ENCODE measurements at regions not wholly inside any gene's neighbourhood (a gene's known extent, or its start where the extent isn't known, plus 50 kb on each side); places are given as distances from the start of the nearest gene placed in this dataset.

DNA sequence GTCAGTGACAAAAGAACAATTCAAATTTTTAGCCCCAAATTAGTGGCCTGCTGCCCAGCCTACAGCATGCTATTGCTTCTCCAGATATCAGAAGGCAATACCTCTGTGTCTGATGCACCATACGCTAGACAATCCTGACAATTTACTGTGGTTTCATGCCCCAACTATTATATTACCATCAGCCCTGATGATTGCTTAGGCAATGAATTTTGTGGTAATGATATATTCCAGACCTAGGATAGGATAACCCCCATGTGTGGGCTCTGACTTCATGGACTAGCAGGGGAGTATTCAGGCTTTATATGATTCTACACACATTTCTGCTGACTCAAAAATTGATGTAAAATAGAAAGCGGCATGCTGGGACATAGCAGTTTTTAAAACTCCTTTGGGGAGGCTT is 168.7 kb upstream of the FST start:
- Histone ChIP-seq H3K9me3 (ENCODE audit: low read depth, low read length) (no peaks in the 10 kb centered on the region), H3K36me3 (ENCODE audit: insufficient read depth, low read length) (no peaks in the 10 kb centered on the region), H3K27me3 (ENCODE audit: insufficient read depth, low read length) (no peaks in the 10 kb centered on the region), H4K20me1 (ENCODE audit: insufficient read depth, low read length) (no peaks in the 10 kb centered on the region), H2AFZ (ENCODE audit: low read length) (no peak overlapping the region), H3K4me3 (ENCODE audit: insufficient read depth, low read length) (no peak overlapping the region), H3K79me2 (ENCODE audit: insufficient read depth, low read length) (no peaks in the 10 kb centered on the region), H3K4me1 (ENCODE audit: insufficient read depth, low read length) (no peaks in the 10 kb centered on the region), H3K4me2 (ENCODE audit: insufficient read depth, low read length) (no peak overlapping the region), H3K27ac (ENCODE audit: low read depth, low read length) (no peak overlapping the region)
- no peak for DNase-seq (ENCODE audit: insufficient read length, low spot score, missing footprints)
- TF ChIP-seq, protein P1, sequence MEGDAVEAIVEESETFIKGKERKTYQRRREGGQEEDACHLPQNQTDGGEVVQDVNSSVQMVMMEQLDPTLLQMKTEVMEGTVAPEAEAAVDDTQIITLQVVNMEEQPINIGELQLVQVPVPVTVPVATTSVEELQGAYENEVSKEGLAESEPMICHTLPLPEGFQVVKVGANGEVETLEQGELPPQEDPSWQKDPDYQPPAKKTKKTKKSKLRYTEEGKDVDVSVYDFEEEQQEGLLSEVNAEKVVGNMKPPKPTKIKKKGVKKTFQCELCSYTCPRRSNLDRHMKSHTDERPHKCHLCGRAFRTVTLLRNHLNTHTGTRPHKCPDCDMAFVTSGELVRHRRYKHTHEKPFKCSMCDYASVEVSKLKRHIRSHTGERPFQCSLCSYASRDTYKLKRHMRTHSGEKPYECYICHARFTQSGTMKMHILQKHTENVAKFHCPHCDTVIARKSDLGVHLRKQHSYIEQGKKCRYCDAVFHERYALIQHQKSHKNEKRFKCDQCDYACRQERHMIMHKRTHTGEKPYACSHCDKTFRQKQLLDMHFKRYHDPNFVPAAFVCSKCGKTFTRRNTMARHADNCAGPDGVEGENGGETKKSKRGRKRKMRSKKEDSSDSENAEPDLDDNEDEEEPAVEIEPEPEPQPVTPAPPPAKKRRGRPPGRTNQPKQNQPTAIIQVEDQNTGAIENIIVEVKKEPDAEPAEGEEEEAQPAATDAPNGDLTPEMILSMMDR (IDR thresholded peaks at IDR 0.05; ENCODE audit: extremely low read depth, low read depth, low read length) = no peak

DNA sequence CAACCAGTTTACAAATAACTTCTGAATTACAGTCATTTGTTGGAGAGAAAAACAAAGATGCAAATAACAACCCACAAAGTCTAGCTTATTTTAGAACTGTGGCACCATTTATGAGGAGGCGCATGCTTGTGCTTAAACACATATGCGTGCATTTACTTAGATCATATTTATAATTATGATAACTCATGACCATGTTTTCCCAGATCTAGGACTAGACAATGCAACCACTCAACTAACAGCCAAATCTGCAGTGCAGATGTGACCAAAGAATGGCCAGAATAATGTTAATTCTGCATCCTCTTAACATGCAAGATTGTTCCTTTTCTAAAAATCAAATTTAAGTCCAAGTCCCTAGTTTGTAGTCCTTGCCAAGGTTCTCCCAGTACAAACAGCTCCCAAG is 167.3 kb upstream of the FST start:
- Histone ChIP-seq H3K36me3 (ENCODE audit: insufficient read depth, low read length) (no peaks in the 10 kb centered on the region), H3K27me3 (ENCODE audit: insufficient read depth, low read length) (no peaks in the 10 kb centered on the region), H2AFZ (ENCODE audit: low read length) (no peak overlapping the region), H3K4me3 (ENCODE audit: insufficient read depth, low read length) (no peak overlapping the region), H4K20me1 (ENCODE audit: insufficient read depth, low read length) (no peaks in the 10 kb centered on the region), H3K79me2 (ENCODE audit: insufficient read depth, low read length) (no peaks in the 10 kb centered on the region), H3K9me3 (ENCODE audit: low read depth, low read length) (no peaks in the 10 kb centered on the region), H3K4me1 (ENCODE audit: insufficient read depth, low read length) (no peaks in the 10 kb centered on the region), H3K4me2 (ENCODE audit: insufficient read depth, low read length) (no peak overlapping the region), H3K27ac (ENCODE audit: low read depth, low read length) (no peak overlapping the region)
- TF ChIP-seq, protein P1 (IDR thresholded peaks at IDR 0.05; ENCODE audit: extremely low read depth, low read depth, low read length) = no peak
- no peak for DNase-seq (ENCODE audit: insufficient read length, low spot score, missing footprints)

GRCh38 chr5:53318303-53318702 is 162.1 kb upstream of the FST start:
- H4K20me1 ChIP-seq (ENCODE audit: insufficient read depth, low read length) = no peaks in the 10 kb centered on the region
- peaks cover under 1% of the 10 kb centered on the region for H3K4me1 ChIP-seq (ENCODE audit: insufficient read depth, low read length)
- H3K27me3 ChIP-seq (ENCODE audit: insufficient read depth, low read length) = no peaks in the 10 kb centered on the region
- H3K9me3 ChIP-seq (ENCODE audit: low read depth, low read length) = no peaks in the 10 kb centered on the region
- H3K79me2 ChIP-seq (ENCODE audit: insufficient read depth, low read length) = no peaks in the 10 kb centered on the region
- no peak overlapping the region for H3K4me2 ChIP-seq (ENCODE audit: insufficient read depth, low read length)
- no peak overlapping the region for H2AFZ ChIP-seq (ENCODE audit: low read length)
- H3K27ac ChIP-seq (ENCODE audit: low read depth, low read length) = no peak overlapping the region
- H3K36me3 ChIP-seq (ENCODE audit: insufficient read depth, low read length) = no peaks in the 10 kb centered on the region
- H3K4me3 ChIP-seq (ENCODE audit: insufficient read depth, low read length) = no peak overlapping the region
- TF ChIP-seq, protein P1 (IDR thresholded peaks at IDR 0.05; ENCODE audit: extremely low read depth, low read depth, low read length) = no peak
- no peak for DNase-seq (ENCODE audit: insufficient read length, low spot score, missing footprints)

DNA sequence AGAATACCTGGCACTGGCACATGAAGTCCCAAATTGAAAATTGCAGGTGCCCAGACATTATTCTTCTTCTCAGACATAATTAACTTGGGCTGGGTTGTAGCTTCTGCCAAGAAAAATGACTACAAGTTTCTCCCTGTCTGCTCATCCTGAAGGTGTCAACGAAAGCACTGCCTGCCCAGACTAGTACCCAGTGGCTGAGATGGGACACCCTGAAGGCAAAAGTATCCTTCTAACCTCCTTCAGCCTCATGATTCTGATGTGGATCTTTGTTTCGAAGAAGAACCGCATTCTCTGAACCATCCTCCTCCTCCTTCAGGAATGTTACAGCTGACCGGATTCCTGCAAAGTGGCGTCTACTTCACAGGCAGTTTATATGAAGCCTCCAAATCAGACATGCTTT is 161.1 kb upstream of the FST start:
- H3K9me3 ChIP-seq (ENCODE audit: low read depth, low read length) = no peaks in the 10 kb centered on the region
- no peak overlapping the region for H2AFZ ChIP-seq (ENCODE audit: low read length)
- TF ChIP-seq, protein P1 (IDR thresholded peaks at IDR 0.05; ENCODE audit: extremely low read depth, low read depth, low read length) = no peak
- H3K36me3 ChIP-seq (ENCODE audit: insufficient read depth, low read length) = no peaks in the 10 kb centered on the region
- no peak overlapping the region for H3K4me3 ChIP-seq (ENCODE audit: insufficient read depth, low read length)
- H3K27ac ChIP-seq (ENCODE audit: low read depth, low read length) = no peak overlapping the region
- no peaks in the 10 kb centered on the region for H4K20me1 ChIP-seq (ENCODE audit: insufficient read depth, low read length)
- DNase-seq (ENCODE audit: insufficient read length, low spot score, missing footprints) = no peak
- no peaks in the 10 kb centered on the region for H3K27me3 ChIP-seq (ENCODE audit: insufficient read depth, low read length)
- no peak overlapping the region for H3K4me2 ChIP-seq (ENCODE audit: insufficient read depth, low read length)
- H3K4me1 ChIP-seq (ENCODE audit: insufficient read depth, low read length) = peaks cover 7% of the 10 kb centered on the region
- no peaks in the 10 kb centered on the region for H3K79me2 ChIP-seq (ENCODE audit: insufficient read depth, low read length)

Data from osteoblast (primary cell).